Lower leg skin (tissue), 3 donors: ENCODE measurements at regions not wholly inside any gene's neighbourhood (a gene's known extent, or its start where the extent isn't known, plus 50 kb on each side); places are given as distances from the start of the nearest gene placed in this dataset.

ENCODE experiments used
- POLR2A ChIP-seq, 2 donors: fragments of 450-650 bp; IDR thresholded peaks; one replicate each; pipeline ENCODE4 v1.6.1; 2016 to 2017; ENCODE audit warnings: antibody characterized with exemption in 2 of 2, mild to moderate bottlenecking in 1 of 2, moderate library complexity in 1 of 2
- TF ChIP-seq, protein P1 (sequence below), 3 donors: fragments of 450-650 bp; IDR thresholded peaks; one replicate each; pipeline ENCODE4 v1.5.1; 2016; ENCODE audit warnings: antibody characterized with exemption in 3 of 3, mild to moderate bottlenecking in 3 of 3, moderate library complexity in 2 of 3

DNA sequence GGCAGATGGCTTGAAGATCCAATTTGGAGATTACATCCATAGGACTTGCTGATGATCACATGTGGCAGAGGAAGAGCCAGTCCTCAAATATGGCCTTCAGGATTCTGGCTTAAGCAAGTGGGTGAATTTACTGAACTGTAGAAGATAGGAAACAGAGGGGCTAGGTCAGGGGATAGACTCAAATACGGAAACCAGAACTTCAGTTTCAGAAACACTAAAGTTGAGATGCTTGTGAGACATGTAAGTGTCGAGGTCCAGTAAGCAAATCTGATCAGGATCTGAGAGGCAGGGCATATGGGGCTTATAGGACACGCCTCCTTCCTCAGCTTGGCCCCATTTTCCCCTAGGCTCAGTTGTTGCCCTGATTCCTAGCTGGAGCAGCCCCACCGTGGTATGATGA, 107.7 kb downstream of the LBH start:
- TF ChIP-seq, protein P1, sequence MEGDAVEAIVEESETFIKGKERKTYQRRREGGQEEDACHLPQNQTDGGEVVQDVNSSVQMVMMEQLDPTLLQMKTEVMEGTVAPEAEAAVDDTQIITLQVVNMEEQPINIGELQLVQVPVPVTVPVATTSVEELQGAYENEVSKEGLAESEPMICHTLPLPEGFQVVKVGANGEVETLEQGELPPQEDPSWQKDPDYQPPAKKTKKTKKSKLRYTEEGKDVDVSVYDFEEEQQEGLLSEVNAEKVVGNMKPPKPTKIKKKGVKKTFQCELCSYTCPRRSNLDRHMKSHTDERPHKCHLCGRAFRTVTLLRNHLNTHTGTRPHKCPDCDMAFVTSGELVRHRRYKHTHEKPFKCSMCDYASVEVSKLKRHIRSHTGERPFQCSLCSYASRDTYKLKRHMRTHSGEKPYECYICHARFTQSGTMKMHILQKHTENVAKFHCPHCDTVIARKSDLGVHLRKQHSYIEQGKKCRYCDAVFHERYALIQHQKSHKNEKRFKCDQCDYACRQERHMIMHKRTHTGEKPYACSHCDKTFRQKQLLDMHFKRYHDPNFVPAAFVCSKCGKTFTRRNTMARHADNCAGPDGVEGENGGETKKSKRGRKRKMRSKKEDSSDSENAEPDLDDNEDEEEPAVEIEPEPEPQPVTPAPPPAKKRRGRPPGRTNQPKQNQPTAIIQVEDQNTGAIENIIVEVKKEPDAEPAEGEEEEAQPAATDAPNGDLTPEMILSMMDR (IDR thresholded peaks at IDR 0.05): no peak
- no peak for TF ChIP-seq POLR2A (IDR thresholded peaks at IDR 0.05)
